ENCODE measurements at regions not wholly inside any gene's neighbourhood (a gene's known extent, or its start where the extent isn't known, plus 50 kb on each side); places are given as distances from the start of the nearest gene placed in this dataset.
A peak's percentile ranks its signal among the peaks of the same experiment; 100 is the strongest.
"Not testable (repeated sequence)": the region's sequence is repeated elsewhere in the genome, so short reads cannot be mapped to it uniquely, and the experiment has no call there.

DNA sequence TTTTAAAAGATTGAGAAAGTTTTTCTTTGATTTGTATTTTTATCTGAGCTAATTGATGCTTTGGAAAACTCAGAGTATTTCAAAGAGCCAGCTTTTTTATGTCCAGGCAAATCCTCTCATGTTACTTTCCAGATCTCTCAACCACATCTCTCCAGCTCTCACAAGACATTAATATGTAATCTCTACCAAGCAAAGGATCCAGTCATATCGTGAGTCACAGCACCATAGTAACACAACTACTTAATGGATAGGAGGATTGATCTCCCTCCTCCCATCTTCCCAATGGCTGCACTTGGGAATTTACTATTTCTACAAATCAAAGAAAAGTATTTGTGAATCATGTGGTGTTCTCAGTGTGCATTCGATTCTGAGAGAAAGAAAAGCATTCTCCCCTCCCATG lies 63.3 kb downstream of the POU4F1 start:
- H3K4me3 ChIP-seq (ENCODE audit: low read depth, low read length), result no peak overlapping the region
- TF ChIP-seq, protein P1, sequence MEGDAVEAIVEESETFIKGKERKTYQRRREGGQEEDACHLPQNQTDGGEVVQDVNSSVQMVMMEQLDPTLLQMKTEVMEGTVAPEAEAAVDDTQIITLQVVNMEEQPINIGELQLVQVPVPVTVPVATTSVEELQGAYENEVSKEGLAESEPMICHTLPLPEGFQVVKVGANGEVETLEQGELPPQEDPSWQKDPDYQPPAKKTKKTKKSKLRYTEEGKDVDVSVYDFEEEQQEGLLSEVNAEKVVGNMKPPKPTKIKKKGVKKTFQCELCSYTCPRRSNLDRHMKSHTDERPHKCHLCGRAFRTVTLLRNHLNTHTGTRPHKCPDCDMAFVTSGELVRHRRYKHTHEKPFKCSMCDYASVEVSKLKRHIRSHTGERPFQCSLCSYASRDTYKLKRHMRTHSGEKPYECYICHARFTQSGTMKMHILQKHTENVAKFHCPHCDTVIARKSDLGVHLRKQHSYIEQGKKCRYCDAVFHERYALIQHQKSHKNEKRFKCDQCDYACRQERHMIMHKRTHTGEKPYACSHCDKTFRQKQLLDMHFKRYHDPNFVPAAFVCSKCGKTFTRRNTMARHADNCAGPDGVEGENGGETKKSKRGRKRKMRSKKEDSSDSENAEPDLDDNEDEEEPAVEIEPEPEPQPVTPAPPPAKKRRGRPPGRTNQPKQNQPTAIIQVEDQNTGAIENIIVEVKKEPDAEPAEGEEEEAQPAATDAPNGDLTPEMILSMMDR (conservative IDR thresholded peaks at IDR 0.05; ENCODE audit: low read depth, low read length), result no peak
- DNase-seq (ENCODE audit: low read depth), result peak; percentile 27

DNA sequence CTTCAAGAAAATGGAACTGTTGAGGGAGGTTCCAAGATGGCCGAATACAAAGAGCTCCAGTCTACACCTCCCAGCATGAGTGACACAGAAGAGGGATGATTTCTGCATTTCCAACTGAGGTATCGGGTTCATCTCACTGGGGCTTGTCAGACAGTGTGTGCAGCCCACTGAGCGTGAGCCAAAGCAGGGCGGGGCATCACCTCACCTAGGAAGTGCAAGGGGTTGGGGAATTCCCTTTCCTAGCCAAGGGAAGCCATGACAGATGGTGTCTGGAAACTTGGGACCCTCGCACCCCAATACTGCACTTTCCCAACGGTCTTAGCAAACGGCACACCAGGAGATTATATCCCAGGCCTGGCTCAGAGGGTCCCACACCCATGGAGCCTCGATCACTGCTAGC lies 77.3 kb downstream of the POU4F1 start:
- not testable (repeated sequence) for DNase-seq (ENCODE audit: low read depth); H3K4me3 ChIP-seq (ENCODE audit: low read depth, low read length)

DNA sequence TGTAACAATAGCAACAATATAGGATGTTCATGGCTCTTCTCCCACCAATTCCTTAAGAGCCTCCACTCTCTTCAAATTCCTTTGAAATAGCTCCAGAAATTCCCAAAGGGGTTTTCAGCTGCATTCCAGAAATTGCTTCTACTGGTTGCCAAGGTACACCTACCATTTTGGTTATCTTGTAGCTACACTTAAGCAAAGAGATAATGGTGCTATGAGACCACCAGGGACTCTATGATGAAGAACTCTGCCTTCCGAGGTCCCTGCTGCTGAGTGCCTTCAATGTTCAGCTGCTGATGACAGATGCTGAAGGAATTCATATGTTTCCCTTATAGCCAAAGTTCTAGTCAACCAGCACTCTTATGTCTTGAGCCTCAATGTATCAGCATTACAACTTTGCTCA lies 78.4 kb downstream of the POU4F1 start:
- DNase-seq (ENCODE audit: low read depth), result no peak
- H3K4me3 ChIP-seq (ENCODE audit: low read depth, low read length), result no peak overlapping the region
- TF ChIP-seq, protein P1 (conservative IDR thresholded peaks at IDR 0.05; ENCODE audit: low read depth, low read length), result no peak

- DNase-seq (ENCODE audit: low read depth), result no peak
- TF ChIP-seq, protein P1 (conservative IDR thresholded peaks at IDR 0.05; ENCODE audit: low read depth, low read length), result no peak
These were observed 82.3 kb downstream of the POU4F1 start for GRCh38 chr13:78521091-78521490.

GRCh38 chr13:78520425-78520824 lies 82.9 kb downstream of the POU4F1 start:
- H3K4me3 ChIP-seq (ENCODE audit: low read depth, low read length), result no peak overlapping the region
- TF ChIP-seq, protein P1 (conservative IDR thresholded peaks at IDR 0.05; ENCODE audit: low read depth, low read length), result no peak
- DNase-seq (ENCODE audit: low read depth), result no peak

More at GRCh38 chr13:78521091-78521490, 82.3 kb downstream of the POU4F1 start:
- H3K4me3 ChIP-seq (ENCODE audit: low read depth, low read length), result no peak overlapping the region

GRCh38 chr13:78518482-78518881 lies 84.9 kb downstream of the POU4F1 start:
- DNase-seq (ENCODE audit: low read depth); H3K4me3 ChIP-seq (ENCODE audit: low read depth, low read length): not testable (repeated sequence)

- TF ChIP-seq, protein P1 (conservative IDR thresholded peaks at IDR 0.05; ENCODE audit: low read depth, low read length), result no peak
- no peak overlapping the region for H3K4me3 ChIP-seq (ENCODE audit: low read depth, low read length)
- no peak for DNase-seq (ENCODE audit: low read depth)
These were observed 103.5 kb downstream of the POU4F1 start for GRCh38 chr13:78499802-78500201.

DNA sequence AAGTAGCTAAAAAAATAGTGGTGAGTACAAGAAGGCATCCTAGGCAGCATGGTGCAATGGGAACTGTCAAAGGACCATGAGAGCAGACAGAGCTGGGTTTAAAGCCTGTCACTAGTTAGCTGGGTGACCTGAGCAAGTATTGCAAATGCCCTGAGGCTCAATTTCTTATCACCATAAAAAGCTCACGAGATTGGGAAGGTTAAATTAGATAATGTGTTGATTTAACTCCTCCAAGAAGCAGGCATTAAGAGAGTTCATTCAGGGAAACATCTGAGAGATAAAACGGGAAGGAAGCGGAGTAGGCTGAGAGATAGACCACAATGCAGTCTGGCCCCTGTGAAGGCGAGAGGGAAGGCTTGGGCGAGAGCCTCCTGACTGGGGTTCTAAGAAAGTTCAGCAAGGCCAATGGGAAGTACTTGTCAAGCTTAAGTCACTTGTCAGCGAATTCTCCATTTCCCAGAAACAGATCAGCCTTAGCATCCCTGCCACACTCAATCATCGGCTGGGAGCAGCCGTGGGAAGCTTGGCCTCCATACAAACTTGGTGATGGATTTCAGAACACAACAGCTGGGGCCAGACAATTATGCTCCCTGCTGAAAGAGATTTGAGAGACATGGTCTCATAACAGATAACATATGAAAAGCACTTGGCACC lies 105.5 kb downstream of the POU4F1 start:
- H3K4me3 ChIP-seq (ENCODE audit: low read depth, low read length), result no peak overlapping the region
- TF ChIP-seq, protein P1 (conservative IDR thresholded peaks at IDR 0.05; ENCODE audit: low read depth, low read length), result no peak
- no peak for DNase-seq (ENCODE audit: low read depth)
